ENCODE measurements at regions not wholly inside any gene's neighbourhood (a gene's known extent, or its start where the extent isn't known, plus 50 kb on each side); places are given as distances from the start of the nearest gene placed in this dataset.
"Not testable (repeated sequence)": the region's sequence is repeated elsewhere in the genome, so short reads cannot be mapped to it uniquely, and the experiment has no call there.

- DNase-seq (ENCODE audit: low read depth): no peak
Observed at GRCh38 chr3:26070854-26071253, 281.0 kb downstream of the OXSM start.

- no peak for DNase-seq (ENCODE audit: low read depth)
Observed at GRCh38 chr3:26074080-26074479, 284.2 kb downstream of the OXSM start.

GRCh38 chr3:26078539-26078938 lies 288.6 kb downstream of the OXSM start:
- no peak for DNase-seq (ENCODE audit: low read depth)

- DNase-seq (ENCODE audit: low read depth): no peak
Observed at GRCh38 chr3:26081166-26081565, 291.3 kb downstream of the OXSM start.

GRCh38 chr3:26081806-26082205 lies 291.9 kb downstream of the OXSM start:
- DNase-seq (ENCODE audit: low read depth): no peak

GRCh38 chr3:26082911-26083310 lies 293.0 kb downstream of the OXSM start:
- DNase-seq (ENCODE audit: low read depth): no peak

GRCh38 chr3:26084629-26085028 lies 294.7 kb downstream of the OXSM start:
- no peak for DNase-seq (ENCODE audit: low read depth)

GRCh38 chr3:26087751-26088150 lies 297.9 kb downstream of the OXSM start:
- no peak for DNase-seq (ENCODE audit: low read depth)

GRCh38 chr3:26089249-26089648 lies 299.4 kb downstream of the OXSM start:
- no peak for DNase-seq (ENCODE audit: low read depth)

- no peak for DNase-seq (ENCODE audit: low read depth)
Observed at GRCh38 chr3:26090589-26090988, 300.7 kb downstream of the OXSM start.

GRCh38 chr3:26091096-26091495 lies 301.2 kb downstream of the OXSM start:
- no peak for DNase-seq (ENCODE audit: low read depth)

- no peak for DNase-seq (ENCODE audit: low read depth)
Observed at GRCh38 chr3:26091626-26092025, 301.7 kb downstream of the OXSM start.

- not testable (repeated sequence) for DNase-seq (ENCODE audit: low read depth)
Observed at GRCh38 chr3:26097111-26097510, 307.2 kb downstream of the OXSM start.

GRCh38 chr3:26099692-26100091 lies 309.8 kb downstream of the OXSM start:
- no peak for DNase-seq (ENCODE audit: low read depth)

- no peak for DNase-seq (ENCODE audit: low read depth)
Observed at GRCh38 chr3:26100176-26100575, 310.3 kb downstream of the OXSM start.

GRCh38 chr3:26102376-26102775 lies 312.5 kb downstream of the OXSM start:
- no peak for DNase-seq (ENCODE audit: low read depth)

GRCh38 chr3:26104851-26105251 lies 315.0 kb downstream of the OXSM start:
- no peak for DNase-seq (ENCODE audit: low read depth)

GRCh38 chr3:26105261-26105660 lies 315.4 kb downstream of the OXSM start:
- no peak for DNase-seq (ENCODE audit: low read depth)

- no peak for DNase-seq (ENCODE audit: low read depth)
Observed at GRCh38 chr3:26106228-26106627, 316.3 kb downstream of the OXSM start.

GRCh38 chr3:26108846-26109489 lies 319.1 kb downstream of the OXSM start:
- no peak for DNase-seq (ENCODE audit: low read depth)

GRCh38 chr3:26114851-26115250 lies 325.0 kb downstream of the OXSM start:
- no peak for DNase-seq (ENCODE audit: low read depth)

- DNase-seq (ENCODE audit: low read depth): no peak
Observed at GRCh38 chr3:26118165-26118564, 328.3 kb downstream of the OXSM start.

- no peak for DNase-seq (ENCODE audit: low read depth)
Observed at GRCh38 chr3:26132942-26133341, 343.1 kb downstream of the OXSM start.

- DNase-seq (ENCODE audit: low read depth): no peak
Observed at GRCh38 chr3:26141296-26141695, 351.4 kb downstream of the OXSM start.

- DNase-seq (ENCODE audit: low read depth): no peak
Observed at GRCh38 chr3:26145769-26146168, 355.9 kb downstream of the OXSM start.

Measured in amniotic epithelial cell (primary cell).